SK-N-SH (cell line): ENCODE measurements at regions not wholly inside any gene's neighbourhood (a gene's known extent, or its start where the extent isn't known, plus 50 kb on each side); places are given as distances from the start of the nearest gene placed in this dataset.

Experiments
- CTCF ChIA-PET: fragments of 300-600, 350-600 bp; formaldehyde crosslinking; extraction: SDS; loops from one replicate; lab custom pipeline; 2021; lab: Yijun Ruan, JAX
- POLR2A ChIA-PET: fragments of 350-600 bp; sonication (Branson Sonifier 250); formaldehyde crosslinking; extraction: SDS; loops from one replicate; lab custom pipeline; 2020; ENCODE audit warnings: antibody characterized with exemption, inconsistent platforms; lab: Yijun Ruan, JAX
- DNase-seq: peaks from one replicate; pipeline ENCODE4 v3.0.0; 2012
- H2AFZ ChIP-seq: fragments of 200-600 bp; sonication (generic); 2 replicates; pipeline ENCODE4 v1.8.1; 2016; ENCODE audit warnings: antibody characterized with exemption, mild to moderate bottlenecking, low read depth
- H3F3A ChIP-seq: fragments of 200-600 bp; sonication (generic); replicated peaks from 2 replicates; pipeline ENCODE3; 2016; ENCODE audit warnings: antibody characterized with exemption, mild to moderate bottlenecking; ENCODE audit not compliant: insufficient read depth
- H3K27ac ChIP-seq, 2 experiments: fragments of 200-500 bp in 1 of 2; fragments of 200-600 bp in 1 of 2; sonication (Bioruptor generic) in 1 of 2; sonication (generic), shearing (Covaris generic) in 1 of 2; 2 replicates each; pipeline versions ENCODE4 v1.5.1 to v1.6.1; 2014 to 2016; ENCODE audit warnings: low read depth in 2 of 2, inconsistent platforms in 1 of 2, low read length in 1 of 2, mild to moderate bottlenecking in 1 of 2, mixed read lengths in 1 of 2
- H3K27me3 ChIP-seq: fragments of 200-600 bp; sonication (generic), shearing (Covaris generic); 2 replicates; pipeline ENCODE4 v1.6.1; 2016; ENCODE audit warnings: mixed run types; ENCODE audit not compliant: insufficient read depth
- H3K36me3 ChIP-seq, 2 experiments: fragments of 200-500 bp in 1 of 2; fragments of 200-600 bp in 1 of 2; sonication (Bioruptor generic) in 1 of 2; sonication (generic) in 1 of 2; replicated peaks in 1 of 2; 2 replicates each; pipeline versions ENCODE3 to v1.5.1; 2014 to 2016; ENCODE audit warnings: low read length in 1 of 2, mild to moderate bottlenecking in 1 of 2; ENCODE audit not compliant: insufficient read depth in 2 of 2, control insufficient read depth in 1 of 2
- H3K4me1 ChIP-seq, 2 experiments: fragments of 200-500 bp in 1 of 2; fragments of 200-600 bp in 1 of 2; sonication (Bioruptor generic) in 1 of 2; sonication (generic), shearing (Covaris generic) in 1 of 2; 2 replicates each; pipeline versions ENCODE4 v1.5.1 to v1.6.1; 2014 to 2016; ENCODE audit warnings: low read depth in 1 of 2, low read length in 1 of 2, mixed run types in 1 of 2; ENCODE audit not compliant: insufficient read depth in 2 of 2, control insufficient read depth in 1 of 2
- H3K4me2 ChIP-seq: fragments of 200-600 bp; sonication (generic), shearing (Covaris generic); 2 replicates; pipeline ENCODE4 v1.6.1; 2017; ENCODE audit warnings: mixed run types
- H3K4me3 ChIP-seq, 2 experiments: fragments of 200-500 bp in 1 of 2; fragments of 200-600 bp in 1 of 2; sonication (Bioruptor generic) in 1 of 2; sonication (generic), shearing (Covaris generic) in 1 of 2; 2 replicates each; pipeline versions ENCODE4 v1.5.1 to v1.8.1; 2014 to 2016; ENCODE audit warnings: low read depth in 2 of 2, inconsistent platforms in 1 of 2, low read length in 1 of 2, mild to moderate bottlenecking in 1 of 2, mixed read lengths in 1 of 2, moderate library complexity in 1 of 2
- H3K79me2 ChIP-seq: fragments of 200-600 bp; sonication (generic); 2 replicates; pipeline ENCODE4 v1.8.1; 2017; ENCODE audit warnings: mild to moderate bottlenecking; ENCODE audit not compliant: insufficient read depth
- H3K9ac ChIP-seq: fragments of 200-600 bp; sonication (generic); 2 replicates; pipeline ENCODE4 v1.6.1; 2017; ENCODE audit warnings: mixed run types
- H3K9me2 ChIP-seq: fragments of 200-600 bp; sonication (generic); 2 replicates; pipeline ENCODE4 v1.6.1; 2017; ENCODE audit warnings: mixed run types
- H3K9me3 ChIP-seq: fragments of 200-600 bp; sonication (generic); 2 replicates; pipeline ENCODE4 v1.6.1; 2017; ENCODE audit warnings: mixed run types, mild to moderate bottlenecking, moderate library complexity
- H4K20me1 ChIP-seq: fragments of 200-600 bp; sonication (generic); 2 replicates; pipeline ENCODE4 v1.6.1; 2017; ENCODE audit warnings: mild to moderate bottlenecking, mixed run types; ENCODE audit not compliant: insufficient read depth
- CHD2 ChIP-seq: fragments of 150-350 bp; IDR thresholded peaks from 2 replicates; pipeline ENCODE4 v1.6.1; 2018; ENCODE audit warnings: low read length; ENCODE audit not compliant: partially characterized antibody
- ELF1 ChIP-seq: IDR thresholded peaks from 2 replicates; pipeline ENCODE4 v1.4.0; 2012
- EP300 ChIP-seq, 2 experiments: IDR thresholded peaks; 2 replicates each; pipeline versions ENCODE4 v1.4.0 to v1.6.1; 2012; ENCODE audit warnings: borderline replicate concordance in 1 of 2, low read depth in 1 of 2, low read length in 1 of 2
- EZH2phosphoT487 ChIP-seq: fragments of 200-600 bp; sonication (generic); IDR thresholded peaks from 2 replicates; pipeline ENCODE4 v1.6.1; 2017; ENCODE audit warnings: low read depth, mixed run types, mild to moderate bottlenecking, antibody characterized with exemption, moderate library complexity, borderline replicate concordance
- FOXJ3 ChIP-seq: sonication (generic); formaldehyde crosslinking; IDR thresholded peaks from 2 replicates; pipeline ENCODE4 v1.5.1; 2020; ENCODE audit warnings: mild to moderate bottlenecking, missing genetic modification reagents
- FOXM1 ChIP-seq: IDR thresholded peaks from 2 replicates; pipeline ENCODE4 v1.4.0; 2012; ENCODE audit warnings: low read depth, mild to moderate bottlenecking
- GATA2 ChIP-seq: sonication (generic); formaldehyde crosslinking; IDR thresholded peaks from 2 replicates; pipeline ENCODE4 v1.5.0; 2020; ENCODE audit warnings: mild to moderate bottlenecking, missing genetic modification reagents
- NFIC ChIP-seq: IDR thresholded peaks from 2 replicates; pipeline ENCODE4 v1.4.0; 2012; ENCODE audit warnings: borderline replicate concordance
- POLR2AphosphoS5 ChIP-seq: IDR thresholded peaks from 2 replicates; pipeline ENCODE4 v1.6.1; 2012; ENCODE audit warnings: low read depth, low read length
- RAD21 ChIP-seq: IDR thresholded peaks from 2 replicates; pipeline ENCODE4 v1.6.1; 2012; ENCODE audit warnings: mild to moderate bottlenecking, low read length
- RCOR1 ChIP-seq: fragments of 150-350 bp; IDR thresholded peaks from 2 replicates; pipeline ENCODE4 v1.6.1; 2017; ENCODE audit warnings: antibody characterized with exemption, low read length
- SIN3A ChIP-seq: IDR thresholded peaks from 2 replicates; pipeline ENCODE4 v1.6.1; 2012; ENCODE audit warnings: low read depth, mild to moderate bottlenecking, low read length, moderate library complexity, borderline replicate concordance
- TAF1 ChIP-seq: IDR thresholded peaks from 2 replicates; pipeline ENCODE4 v1.6.1; 2012; ENCODE audit warnings: low read depth, mild to moderate bottlenecking, low read length, moderate library complexity, borderline replicate concordance
- TCF12 ChIP-seq: IDR thresholded peaks from 2 replicates; pipeline ENCODE4 v1.4.0; 2012
- YY1 ChIP-seq: IDR thresholded peaks from 2 replicates; pipeline ENCODE4 v1.4.0; 2012; ENCODE audit warnings: low read depth, mild to moderate bottlenecking
- WGBS: methylation state at CpG from one replicate; pipeline ENCODE4 v1.1.6; 2017; ENCODE audit warnings: low lambda C conversion rate; 5-methylcytosine and 5-hydroxymethylcytosine counted together
- TF ChIP-seq, protein P1 (sequence below): fragments of 150-350 bp; IDR thresholded peaks from 2 replicates; pipeline ENCODE4 v1.6.1; 2016; ENCODE audit warnings: mild to moderate bottlenecking, low read depth, low read length
- TF ChIP-seq, protein P2 (sequence below): IDR thresholded peaks from 2 replicates; pipeline ENCODE4 v1.4.0; 2012; ENCODE audit warnings: low read depth
- TF ChIP-seq, protein P3 (sequence below): IDR thresholded peaks from 2 replicates; pipeline ENCODE4 v1.4.0; 2012; ENCODE audit warnings: low read depth, borderline replicate concordance
- TF ChIP-seq, protein P4 (sequence below): IDR thresholded peaks from 2 replicates; pipeline ENCODE4; 2012

DNA sequence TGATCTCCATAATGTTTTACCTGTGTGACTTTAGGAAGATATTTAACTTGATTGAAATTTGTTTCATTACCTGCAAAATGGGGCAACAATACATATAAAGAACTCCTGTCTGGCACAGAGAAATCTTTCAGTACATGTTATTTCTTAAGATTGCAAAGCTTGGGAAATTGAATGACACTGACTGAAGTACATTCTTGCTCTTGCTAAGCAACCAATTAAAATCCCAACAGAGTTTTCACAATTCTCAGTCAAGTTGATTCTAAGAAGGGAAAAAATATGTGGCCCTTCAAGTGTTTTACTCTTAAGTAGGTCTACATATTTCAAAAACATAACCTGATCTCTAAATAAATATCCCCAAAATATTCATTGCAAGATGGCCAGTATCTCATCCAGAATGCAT is 2187.0 kb upstream of the ACO1 start:
- Histone ChIP-seq H3K4me1 (no peaks in the 10 kb centered on the region), H3F3A (no peaks in the 10 kb centered on the region), H3K4me3 (no peak overlapping the region), H4K20me1 (no peaks in the 10 kb centered on the region), H3K27me3 (no peaks in the 10 kb centered on the region), H3K9me3 (no peaks in the 10 kb centered on the region), H3K4me2 (no peak overlapping the region), H3K9ac (no peak overlapping the region), H3K79me2 (no peaks in the 10 kb centered on the region), H2AFZ (no peak overlapping the region), H3K36me3 (no peaks in the 10 kb centered on the region), H3K9me2 (no peaks in the 10 kb centered on the region), H3K27ac (no peak overlapping the region)
- CTCF ChIA-PET = no interaction called here
- TF ChIP-seq CHD2 (no peak), RAD21 (no peak), GATA2 (CRISPR knock-in tag) (no peak), RCOR1 (no peak), TAF1 (no peak), EZH2phosphoT487 (no peak), ELF1 (no peak), FOXM1 (no peak), EP300 (IDR thresholded peaks at IDR 0.05; ENCODE audit: borderline replicate concordance in 1 of 2, low read depth in 1 of 2, low read length in 1 of 2) (no peak), POLR2AphosphoS5 (no peak), SIN3A (no peak), TCF12 (no peak)
- TF ChIP-seq, protein P1, sequence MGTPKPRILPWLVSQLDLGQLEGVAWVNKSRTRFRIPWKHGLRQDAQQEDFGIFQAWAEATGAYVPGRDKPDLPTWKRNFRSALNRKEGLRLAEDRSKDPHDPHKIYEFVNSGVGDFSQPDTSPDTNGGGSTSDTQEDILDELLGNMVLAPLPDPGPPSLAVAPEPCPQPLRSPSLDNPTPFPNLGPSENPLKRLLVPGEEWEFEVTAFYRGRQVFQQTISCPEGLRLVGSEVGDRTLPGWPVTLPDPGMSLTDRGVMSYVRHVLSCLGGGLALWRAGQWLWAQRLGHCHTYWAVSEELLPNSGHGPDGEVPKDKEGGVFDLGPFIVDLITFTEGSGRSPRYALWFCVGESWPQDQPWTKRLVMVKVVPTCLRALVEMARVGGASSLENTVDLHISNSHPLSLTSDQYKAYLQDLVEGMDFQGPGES = no peak
- TF ChIP-seq, protein P2, sequence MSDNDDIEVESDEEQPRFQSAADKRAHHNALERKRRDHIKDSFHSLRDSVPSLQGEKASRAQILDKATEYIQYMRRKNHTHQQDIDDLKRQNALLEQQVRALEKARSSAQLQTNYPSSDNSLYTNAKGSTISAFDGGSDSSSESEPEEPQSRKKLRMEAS = no peak
- TF ChIP-seq, protein P3, sequence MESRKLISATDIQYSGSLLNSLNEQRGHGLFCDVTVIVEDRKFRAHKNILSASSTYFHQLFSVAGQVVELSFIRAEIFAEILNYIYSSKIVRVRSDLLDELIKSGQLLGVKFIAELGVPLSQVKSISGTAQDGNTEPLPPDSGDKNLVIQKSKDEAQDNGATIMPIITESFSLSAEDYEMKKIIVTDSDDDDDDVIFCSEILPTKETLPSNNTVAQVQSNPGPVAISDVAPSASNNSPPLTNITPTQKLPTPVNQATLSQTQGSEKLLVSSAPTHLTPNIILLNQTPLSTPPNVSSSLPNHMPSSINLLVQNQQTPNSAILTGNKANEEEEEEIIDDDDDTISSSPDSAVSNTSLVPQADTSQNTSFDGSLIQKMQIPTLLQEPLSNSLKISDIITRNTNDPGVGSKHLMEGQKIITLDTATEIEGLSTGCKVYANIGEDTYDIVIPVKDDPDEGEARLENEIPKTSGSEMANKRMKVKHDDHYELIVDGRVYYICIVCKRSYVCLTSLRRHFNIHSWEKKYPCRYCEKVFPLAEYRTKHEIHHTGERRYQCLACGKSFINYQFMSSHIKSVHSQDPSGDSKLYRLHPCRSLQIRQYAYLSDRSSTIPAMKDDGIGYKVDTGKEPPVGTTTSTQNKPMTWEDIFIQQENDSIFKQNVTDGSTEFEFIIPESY = no peak
- DNase-seq = no peak
- POLR2A ChIA-PET = no interaction called here

DNA sequence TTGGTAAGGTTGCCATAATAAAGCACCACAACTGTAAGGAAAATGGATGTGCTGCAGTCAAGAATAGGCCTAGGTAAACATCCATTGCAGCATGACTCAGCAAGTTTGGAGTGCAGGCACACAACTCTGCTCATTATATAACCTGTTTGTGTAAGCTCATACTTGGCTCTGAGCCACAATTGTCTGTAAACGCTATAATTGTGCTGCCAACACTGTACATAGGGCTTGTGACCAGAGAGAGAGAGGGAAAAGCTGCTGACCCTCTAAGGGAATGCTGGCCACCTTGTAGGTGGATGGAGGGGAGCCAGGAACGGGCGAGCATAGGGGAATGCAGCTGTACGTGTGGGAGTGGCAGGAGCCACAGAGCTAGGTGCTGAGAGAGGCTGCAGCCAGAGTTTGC is 2186.5 kb upstream of the ACO1 start:
- no peaks in the 10 kb centered on the region for H3K9me3 ChIP-seq
- no peak overlapping the region for H3K4me2 ChIP-seq
- POLR2A ChIA-PET = no interaction called here
- 70% methylated on average over 4 of the region's 4 CpGs for WGBS
- H3K27me3 ChIP-seq = no peaks in the 10 kb centered on the region
- CTCF ChIA-PET = no interaction called here
- H3K27ac ChIP-seq = no peak overlapping the region
- H4K20me1 ChIP-seq = no peaks in the 10 kb centered on the region
- no peaks in the 10 kb centered on the region for H3F3A ChIP-seq
- H3K79me2 ChIP-seq = no peaks in the 10 kb centered on the region
- H3K4me3 ChIP-seq = no peak overlapping the region
- H2AFZ ChIP-seq = no peak overlapping the region
- H3K36me3 ChIP-seq = no peaks in the 10 kb centered on the region
- no peaks in the 10 kb centered on the region for H3K9me2 ChIP-seq
- no peak for TF ChIP-seq FOXJ3 (CRISPR knock-in tag)
- TF ChIP-seq NFIC = no peak
- no peak for TF ChIP-seq YY1
- no peak for TF ChIP-seq POLR2AphosphoS5
- TF ChIP-seq RAD21 = no peak
- TF ChIP-seq, protein P4, sequence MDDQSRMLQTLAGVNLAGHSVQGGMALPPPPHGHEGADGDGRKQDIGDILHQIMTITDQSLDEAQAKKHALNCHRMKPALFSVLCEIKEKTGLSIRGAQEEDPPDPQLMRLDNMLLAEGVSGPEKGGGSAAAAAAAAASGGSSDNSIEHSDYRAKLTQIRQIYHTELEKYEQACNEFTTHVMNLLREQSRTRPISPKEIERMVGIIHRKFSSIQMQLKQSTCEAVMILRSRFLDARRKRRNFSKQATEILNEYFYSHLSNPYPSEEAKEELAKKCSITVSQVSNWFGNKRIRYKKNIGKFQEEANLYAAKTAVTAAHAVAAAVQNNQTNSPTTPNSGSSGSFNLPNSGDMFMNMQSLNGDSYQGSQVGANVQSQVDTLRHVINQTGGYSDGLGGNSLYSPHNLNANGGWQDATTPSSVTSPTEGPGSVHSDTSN = no peak
- TF ChIP-seq, all 33 proteins: peak for 0
- no peak for DNase-seq
- no peaks in the 10 kb centered on the region for H3K4me1 ChIP-seq
- no peak overlapping the region for H3K9ac ChIP-seq
